PC-9 (cell line): ENCODE measurements at regions not wholly inside any gene's neighbourhood (a gene's known extent, or its start where the extent isn't known, plus 50 kb on each side); places are given as distances from the start of the nearest gene placed in this dataset.
A peak's percentile ranks its signal among the peaks of the same experiment; 100 is the strongest.

Experiments
- BruUV-seq: library from RNA; stranded (reverse); fragments of 400-500 nt; replicated peaks from 2 replicates; lab custom pipeline; 2021; lab: Mats Ljungman, UMichigan
- CTCF ChIA-PET: fragments of 300-600 bp; sonication (Branson Sonifier 250); formaldehyde crosslinking; loops from one replicate; lab custom pipeline; 2022; ENCODE audit warnings: antibody characterized with exemption; lab: Charles Lee
- POLR2A ChIA-PET: fragments of 300-600 bp; sonication (Branson Sonifier 250); formaldehyde crosslinking; loops from one replicate; lab custom pipeline; 2022; ENCODE audit warnings: antibody characterized with exemption; ENCODE audit not compliant: unreplicated experiment; lab: Charles Lee
- DNase-seq, 2 experiments: peaks; one replicate each; pipeline versions ENCODE4 v3.0.0 to v3.0.0-alpha.2; 2015 to 2022; ENCODE audit warnings: mixed read lengths in 1 of 2
- H2AFZ ChIP-seq: fragments of 200-600 bp; sonication (generic); 2 replicates; pipeline ENCODE4 v1.8.1; 2017; ENCODE audit warnings: antibody characterized with exemption
- H3F3A ChIP-seq: fragments of 200-600 bp; sonication (generic); 2 replicates; pipeline ENCODE4 v1.8.1; 2017; ENCODE audit warnings: antibody characterized with exemption, mild to moderate bottlenecking, low read depth; ENCODE audit not compliant: insufficient read depth
- H3K27ac ChIP-seq: fragments of 200-600 bp; sonication (generic); 2 replicates; pipeline ENCODE4 v1.6.1; 2016; ENCODE audit warnings: mixed run types
- H3K27me3 ChIP-seq: fragments of 200-600 bp; sonication (generic); 2 replicates; pipeline ENCODE4 v1.6.1; 2016; ENCODE audit warnings: low read depth, mixed run types; ENCODE audit not compliant: insufficient read depth
- H3K36me3 ChIP-seq: fragments of 200-600 bp; sonication (generic); 2 replicates; pipeline ENCODE4 v1.6.1; 2016; ENCODE audit warnings: low read depth, mixed run types
- H3K4me1 ChIP-seq: fragments of 200-600 bp; sonication (generic); replicated peaks from 2 replicates; pipeline ENCODE4 v1.6.1; 2016; ENCODE audit warnings: mixed run types; ENCODE audit not compliant: insufficient read depth
- H3K4me2 ChIP-seq: fragments of 200-600 bp; sonication (generic); 2 replicates; pipeline ENCODE4 v1.6.1; 2017; ENCODE audit warnings: mixed run types
- H3K4me3 ChIP-seq: fragments of 200-600 bp; sonication (generic); 2 replicates; pipeline ENCODE4 v1.6.1; 2016; ENCODE audit warnings: mixed run types
- H3K79me2 ChIP-seq: fragments of 200-600 bp; sonication (generic); 2 replicates; pipeline ENCODE4 v1.6.1; 2017; ENCODE audit warnings: low read depth, mixed run types
- H3K9me2 ChIP-seq: fragments of 200-600 bp; sonication (generic); 2 replicates; pipeline ENCODE4 v1.8.1; 2017; ENCODE audit warnings: mild to moderate bottlenecking; ENCODE audit not compliant: insufficient read depth
- H3K9me3 ChIP-seq: fragments of 200-600 bp; sonication (generic); 2 replicates; pipeline ENCODE4 v1.8.1; 2016; ENCODE audit warnings: low read depth; ENCODE audit not compliant: insufficient read depth
- H4K20me1 ChIP-seq: fragments of 200-600 bp; sonication (generic); 2 replicates; pipeline ENCODE4 v1.8.1; 2017; ENCODE audit not compliant: insufficient read depth
- EZH2 ChIP-seq: fragments of 200-600 bp; sonication (generic); IDR thresholded peaks from 2 replicates; pipeline ENCODE4 v1.8.0; 2017; ENCODE audit warnings: antibody characterized with exemption, low read depth
- intact Hi-C: fragments of 100-400 bp; cut with micrococcal nuclease; formaldehyde crosslinking; loops from one replicate; pipeline ENCODE4 v1.10.0; 2022; ENCODE audit not compliant: unreplicated experiment
- TF ChIP-seq, protein P1 (sequence below): fragments of 200-600 bp; sonication (generic); conservative IDR thresholded peaks from 2 replicates; pipeline ENCODE4 v1.6.1; 2017; ENCODE audit warnings: mixed run types, antibody characterized with exemption, mild to moderate bottlenecking, moderate library complexity

GRCh38 chr12:28946361-28946760 is 202.7 kb upstream of the FAR2 start:
- no TSS peak for BruUV-seq
- H3F3A ChIP-seq = no peaks in the 10 kb centered on the region
- H3K27ac ChIP-seq = no peak overlapping the region
- no peak overlapping the region for H3K4me3 ChIP-seq
- intact Hi-C loops = no loop called here
- no peaks in the 10 kb centered on the region for H3K9me2 ChIP-seq
- H3K27me3 ChIP-seq = no peaks in the 10 kb centered on the region
- H3K36me3 ChIP-seq = no peaks in the 10 kb centered on the region
- no peaks in the 10 kb centered on the region for H3K4me1 ChIP-seq
- H4K20me1 ChIP-seq = no peaks in the 10 kb centered on the region
- no peaks in the 10 kb centered on the region for H3K79me2 ChIP-seq
- no peak overlapping the region for H3K4me2 ChIP-seq
- no peak for DNase-seq
- no peaks in the 10 kb centered on the region for H3K9me3 ChIP-seq
- ChIA-PET CTCF (interaction anchor here (0.6 kb wide), 1 partner anchor 1214 kb away, joined by 13 read pairs; no protein-coding TSS in a partner anchor), POLR2A (no interaction called here)
- no peak for TF ChIP-seq EZH2
- TF ChIP-seq, protein P1, sequence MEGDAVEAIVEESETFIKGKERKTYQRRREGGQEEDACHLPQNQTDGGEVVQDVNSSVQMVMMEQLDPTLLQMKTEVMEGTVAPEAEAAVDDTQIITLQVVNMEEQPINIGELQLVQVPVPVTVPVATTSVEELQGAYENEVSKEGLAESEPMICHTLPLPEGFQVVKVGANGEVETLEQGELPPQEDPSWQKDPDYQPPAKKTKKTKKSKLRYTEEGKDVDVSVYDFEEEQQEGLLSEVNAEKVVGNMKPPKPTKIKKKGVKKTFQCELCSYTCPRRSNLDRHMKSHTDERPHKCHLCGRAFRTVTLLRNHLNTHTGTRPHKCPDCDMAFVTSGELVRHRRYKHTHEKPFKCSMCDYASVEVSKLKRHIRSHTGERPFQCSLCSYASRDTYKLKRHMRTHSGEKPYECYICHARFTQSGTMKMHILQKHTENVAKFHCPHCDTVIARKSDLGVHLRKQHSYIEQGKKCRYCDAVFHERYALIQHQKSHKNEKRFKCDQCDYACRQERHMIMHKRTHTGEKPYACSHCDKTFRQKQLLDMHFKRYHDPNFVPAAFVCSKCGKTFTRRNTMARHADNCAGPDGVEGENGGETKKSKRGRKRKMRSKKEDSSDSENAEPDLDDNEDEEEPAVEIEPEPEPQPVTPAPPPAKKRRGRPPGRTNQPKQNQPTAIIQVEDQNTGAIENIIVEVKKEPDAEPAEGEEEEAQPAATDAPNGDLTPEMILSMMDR = no peak
- 0 out of 2 replicates have a peak overlapping the region, but pooled peaks have one; percentile 46 for H2AFZ ChIP-seq

- CTCF ChIA-PET = no interaction called here
- BruUV-seq = no TSS peak
- H3K36me3 ChIP-seq = no peaks in the 10 kb centered on the region
Measured at GRCh38 chr12:28948685-28949084, 200.4 kb upstream of the FAR2 start.

GRCh38 chr12:28949184-28949583 is 199.9 kb upstream of the FAR2 start:
- H3K79me2 ChIP-seq = no peaks in the 10 kb centered on the region
- H4K20me1 ChIP-seq = no peaks in the 10 kb centered on the region
- no peaks in the 10 kb centered on the region for H3K4me1 ChIP-seq
- DNase-seq = no peak
- H3K36me3 ChIP-seq = no peaks in the 10 kb centered on the region
- ChIA-PET POLR2A (no interaction called here), CTCF (no interaction called here)
- intact Hi-C loops = no loop called here
- H2AFZ ChIP-seq = no peak overlapping the region
- no peaks in the 10 kb centered on the region for H3K9me3 ChIP-seq
- no peaks in the 10 kb centered on the region for H3F3A ChIP-seq
- H3K9me2 ChIP-seq = no peaks in the 10 kb centered on the region
- no peak overlapping the region for H3K4me2 ChIP-seq
- TF ChIP-seq EZH2 = no peak
- TF ChIP-seq, protein P1 = no peak
- H3K4me3 ChIP-seq = no peak overlapping the region
- no peaks in the 10 kb centered on the region for H3K27me3 ChIP-seq
- H3K27ac ChIP-seq = no peak overlapping the region
- no TSS peak for BruUV-seq

More at GRCh38 chr12:28948685-28949084, 200.4 kb upstream of the FAR2 start:
- no peaks in the 10 kb centered on the region for H4K20me1 ChIP-seq
- no peak overlapping the region for H3K4me2 ChIP-seq
- intact Hi-C loops = no loop called here
- no peaks in the 10 kb centered on the region for H3K27me3 ChIP-seq
- H3K79me2 ChIP-seq = no peaks in the 10 kb centered on the region
- no peak for TF ChIP-seq EZH2
- TF ChIP-seq, protein P1 = no peak
- no peaks in the 10 kb centered on the region for H3K4me1 ChIP-seq
- no peak overlapping the region for H3K4me3 ChIP-seq
- no peaks in the 10 kb centered on the region for H3K9me2 ChIP-seq
- no peaks in the 10 kb centered on the region for H3F3A ChIP-seq
- no peak overlapping the region for H3K27ac ChIP-seq
- no peak overlapping the region for H2AFZ ChIP-seq
- POLR2A ChIA-PET = no interaction called here
- no peak for DNase-seq
- no peaks in the 10 kb centered on the region for H3K9me3 ChIP-seq
